OCI-LY1 (cell line): ENCODE measurements at regions not wholly inside any gene's neighbourhood (a gene's known extent, or its start where the extent isn't known, plus 50 kb on each side); places are given as distances from the start of the nearest gene placed in this dataset.

Experiments used
- EZH2 ChIP-seq: fragments of 200-600 bp; sonication (generic), shearing (Covaris generic); IDR thresholded peaks from 2 replicates; pipeline ENCODE4 v1.8.0; 2017; ENCODE audit warnings: borderline replicate concordance, mixed run types, mild to moderate bottlenecking, antibody characterized with exemption, low read length, moderate library complexity, mixed read lengths
- TF ChIP-seq, protein P1 (sequence below): fragments of 200-600 bp; sonication (generic), shearing (Covaris generic); IDR thresholded peaks from 2 replicates; pipeline ENCODE4 v1.5.1; 2017; ENCODE audit warnings: mild to moderate bottlenecking, antibody characterized with exemption, low read length, moderate library complexity, mixed read lengths

DNA sequence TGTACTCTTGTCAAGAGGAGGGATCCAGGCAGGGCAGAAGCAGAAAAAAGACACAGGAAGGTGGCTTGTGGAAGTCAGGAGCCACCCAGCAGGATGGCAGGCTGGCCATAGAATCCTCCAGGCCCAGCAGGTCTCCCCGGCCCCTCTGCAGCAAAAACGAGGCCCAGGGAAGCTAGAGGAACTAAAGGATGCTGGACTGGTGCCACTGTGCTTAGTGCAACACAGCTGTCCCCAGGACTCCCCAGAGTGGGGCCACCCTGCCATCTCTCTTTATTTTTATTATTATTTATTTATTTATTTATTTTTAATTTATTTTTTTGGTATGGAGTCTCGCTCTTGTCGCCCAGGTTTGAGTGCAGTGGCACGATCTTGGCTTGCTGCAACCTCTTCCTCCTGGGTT is 54.1 kb downstream of the PITPNM2 start:
- TF ChIP-seq, protein P1, sequence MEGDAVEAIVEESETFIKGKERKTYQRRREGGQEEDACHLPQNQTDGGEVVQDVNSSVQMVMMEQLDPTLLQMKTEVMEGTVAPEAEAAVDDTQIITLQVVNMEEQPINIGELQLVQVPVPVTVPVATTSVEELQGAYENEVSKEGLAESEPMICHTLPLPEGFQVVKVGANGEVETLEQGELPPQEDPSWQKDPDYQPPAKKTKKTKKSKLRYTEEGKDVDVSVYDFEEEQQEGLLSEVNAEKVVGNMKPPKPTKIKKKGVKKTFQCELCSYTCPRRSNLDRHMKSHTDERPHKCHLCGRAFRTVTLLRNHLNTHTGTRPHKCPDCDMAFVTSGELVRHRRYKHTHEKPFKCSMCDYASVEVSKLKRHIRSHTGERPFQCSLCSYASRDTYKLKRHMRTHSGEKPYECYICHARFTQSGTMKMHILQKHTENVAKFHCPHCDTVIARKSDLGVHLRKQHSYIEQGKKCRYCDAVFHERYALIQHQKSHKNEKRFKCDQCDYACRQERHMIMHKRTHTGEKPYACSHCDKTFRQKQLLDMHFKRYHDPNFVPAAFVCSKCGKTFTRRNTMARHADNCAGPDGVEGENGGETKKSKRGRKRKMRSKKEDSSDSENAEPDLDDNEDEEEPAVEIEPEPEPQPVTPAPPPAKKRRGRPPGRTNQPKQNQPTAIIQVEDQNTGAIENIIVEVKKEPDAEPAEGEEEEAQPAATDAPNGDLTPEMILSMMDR: no peak
- TF ChIP-seq EZH2: no peak
